ENCODE measurements at regions not wholly inside any gene's neighbourhood (a gene's known extent, or its start where the extent isn't known, plus 50 kb on each side); places are given as distances from the start of the nearest gene placed in this dataset.

DNA sequence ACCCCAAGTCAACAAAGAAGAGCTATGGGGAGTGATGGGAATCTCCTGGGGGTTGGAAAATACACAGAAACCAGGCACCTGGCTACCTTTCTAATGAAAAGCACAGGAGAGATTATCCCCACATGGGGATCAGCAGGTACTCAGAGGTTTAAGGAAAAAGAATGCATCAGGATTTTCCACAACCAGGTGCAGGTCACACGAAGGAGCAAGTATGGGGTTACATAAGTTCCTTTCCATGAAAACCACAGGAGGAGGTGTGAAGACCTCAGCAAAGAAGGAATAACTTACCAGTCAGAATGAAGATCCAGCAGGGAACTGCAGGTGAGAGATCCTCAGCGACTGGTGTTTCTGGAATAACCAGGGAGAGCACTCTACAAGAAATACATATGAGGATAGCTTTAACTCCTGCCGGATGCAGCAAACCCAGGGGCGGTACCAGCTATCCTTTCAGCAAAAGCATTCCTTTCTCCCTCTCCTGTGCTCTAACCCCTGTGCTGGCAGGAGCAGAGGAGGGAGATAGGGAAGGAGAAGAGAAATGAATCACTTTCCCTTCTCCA is 116.7 kb upstream of the TMEM106B start:
- H3K4me3 ChIP-seq (ENCODE audit: low read length), result no peak overlapping the region
- no peak for DNase-seq (ENCODE audit: low read depth)
- TF ChIP-seq, protein P1, sequence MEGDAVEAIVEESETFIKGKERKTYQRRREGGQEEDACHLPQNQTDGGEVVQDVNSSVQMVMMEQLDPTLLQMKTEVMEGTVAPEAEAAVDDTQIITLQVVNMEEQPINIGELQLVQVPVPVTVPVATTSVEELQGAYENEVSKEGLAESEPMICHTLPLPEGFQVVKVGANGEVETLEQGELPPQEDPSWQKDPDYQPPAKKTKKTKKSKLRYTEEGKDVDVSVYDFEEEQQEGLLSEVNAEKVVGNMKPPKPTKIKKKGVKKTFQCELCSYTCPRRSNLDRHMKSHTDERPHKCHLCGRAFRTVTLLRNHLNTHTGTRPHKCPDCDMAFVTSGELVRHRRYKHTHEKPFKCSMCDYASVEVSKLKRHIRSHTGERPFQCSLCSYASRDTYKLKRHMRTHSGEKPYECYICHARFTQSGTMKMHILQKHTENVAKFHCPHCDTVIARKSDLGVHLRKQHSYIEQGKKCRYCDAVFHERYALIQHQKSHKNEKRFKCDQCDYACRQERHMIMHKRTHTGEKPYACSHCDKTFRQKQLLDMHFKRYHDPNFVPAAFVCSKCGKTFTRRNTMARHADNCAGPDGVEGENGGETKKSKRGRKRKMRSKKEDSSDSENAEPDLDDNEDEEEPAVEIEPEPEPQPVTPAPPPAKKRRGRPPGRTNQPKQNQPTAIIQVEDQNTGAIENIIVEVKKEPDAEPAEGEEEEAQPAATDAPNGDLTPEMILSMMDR (conservative IDR thresholded peaks at IDR 0.05; ENCODE audit: low read length), result no peak

DNA sequence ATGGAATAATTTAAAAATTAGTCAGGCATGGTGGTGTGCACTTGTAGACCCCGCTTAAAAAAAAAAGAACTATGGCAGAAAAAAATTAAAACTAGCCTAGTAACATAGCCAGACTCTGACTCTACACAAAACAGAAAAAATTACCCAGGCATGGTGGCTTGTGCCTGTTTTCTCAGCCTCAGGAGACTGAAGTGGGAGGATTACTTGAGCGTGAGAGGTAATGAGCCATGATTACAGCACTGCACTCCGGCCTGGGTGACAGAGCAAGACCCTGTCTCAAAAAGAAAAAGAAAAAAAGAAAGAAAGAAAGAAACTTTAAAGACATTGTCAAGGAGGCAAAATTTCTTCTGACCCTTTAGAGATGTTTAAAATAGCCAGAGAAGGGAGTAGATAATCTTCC is 109.0 kb upstream of the TMEM106B start:
- TF ChIP-seq, protein P1 (conservative IDR thresholded peaks at IDR 0.05; ENCODE audit: low read length), result no peak
- no peak for DNase-seq (ENCODE audit: low read depth)
- no peak overlapping the region for H3K4me3 ChIP-seq (ENCODE audit: low read length)

DNA sequence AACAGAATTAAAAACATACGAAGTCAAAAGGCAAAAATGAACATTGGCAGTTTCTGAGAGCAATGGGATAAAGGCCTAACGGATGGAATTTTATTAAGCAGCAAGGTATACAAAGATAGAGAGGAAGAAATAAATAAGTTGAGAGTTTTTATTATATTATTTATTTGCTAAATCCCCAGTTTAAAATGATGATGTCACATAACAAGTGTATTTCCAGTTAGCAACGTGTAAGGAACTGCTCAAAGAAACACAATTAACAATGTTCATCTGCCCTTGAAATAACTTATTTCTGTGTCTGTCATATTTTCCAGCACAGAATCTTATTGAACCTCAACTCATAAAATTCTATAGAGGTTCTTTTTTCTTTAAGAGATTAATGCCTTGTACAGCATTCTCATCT is 108.6 kb upstream of the TMEM106B start:
- DNase-seq (ENCODE audit: low read depth), result no peak
- no peak overlapping the region for H3K4me3 ChIP-seq (ENCODE audit: low read length)
- TF ChIP-seq, protein P1 (conservative IDR thresholded peaks at IDR 0.05; ENCODE audit: low read length), result no peak

- no peak overlapping the region for H3K4me3 ChIP-seq (ENCODE audit: low read length)
- no peak for DNase-seq (ENCODE audit: low read depth)
- TF ChIP-seq, protein P1 (conservative IDR thresholded peaks at IDR 0.05; ENCODE audit: low read length), result no peak
Observed at GRCh38 chr7:12103948-12104347, 107.1 kb upstream of the TMEM106B start.

- H3K4me3 ChIP-seq (ENCODE audit: low read length), result no peak overlapping the region
- TF ChIP-seq, protein P1 (conservative IDR thresholded peaks at IDR 0.05; ENCODE audit: low read length), result no peak
- no peak for DNase-seq (ENCODE audit: low read depth)
Observed at GRCh38 chr7:12107381-12107780, 103.7 kb upstream of the TMEM106B start.

DNA sequence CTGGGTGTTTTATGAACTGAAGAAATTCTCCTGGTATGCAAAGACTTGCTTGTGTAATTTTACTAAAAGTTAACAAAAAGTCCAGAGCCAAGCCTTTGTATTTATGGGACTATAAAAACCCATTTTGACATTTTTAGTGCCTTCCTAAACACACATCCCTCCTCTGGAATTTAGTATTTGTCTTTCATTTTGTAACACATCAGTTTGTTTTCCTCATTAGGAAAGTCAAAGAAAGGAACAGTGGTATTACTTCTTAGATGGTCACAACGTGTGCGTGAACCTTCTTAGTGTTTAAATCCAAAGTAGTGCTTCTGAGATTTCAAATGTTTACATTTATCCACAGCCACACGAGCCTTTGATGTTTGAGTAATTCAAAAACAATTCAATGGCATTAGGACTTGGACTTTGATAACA is 103.2 kb upstream of the TMEM106B start:
- DNase-seq (ENCODE audit: low read depth), result no peak
- TF ChIP-seq, protein P1 (conservative IDR thresholded peaks at IDR 0.05; ENCODE audit: low read length), result no peak
- no peak overlapping the region for H3K4me3 ChIP-seq (ENCODE audit: low read length)

- no peak for DNase-seq (ENCODE audit: low read depth)
- TF ChIP-seq, protein P1 (conservative IDR thresholded peaks at IDR 0.05; ENCODE audit: low read length), result no peak
- H3K4me3 ChIP-seq (ENCODE audit: low read length), result no peak overlapping the region
Observed at GRCh38 chr7:12110425-12110824, 100.7 kb upstream of the TMEM106B start.

Measured in AG10803 (cell line).